CD8-positive, alpha-beta memory T cell (primary cell): ENCODE measurements at regions not wholly inside any gene's neighbourhood (a gene's known extent, or its start where the extent isn't known, plus 50 kb on each side); places are given as distances from the start of the nearest gene placed in this dataset.
A peak's percentile ranks its signal among the peaks of the same experiment; 100 is the strongest.

Experiments
- CTCF ChIA-PET: fragments of 350-600 bp; sonication (Branson Sonifier 250); formaldehyde crosslinking; loops from one replicate; lab custom pipeline; 2021; ENCODE audit warnings: antibody characterized with exemption; lab: Charles Lee
- POLR2A ChIA-PET: fragments of 350-600 bp; sonication (Branson Sonifier 250); formaldehyde crosslinking; loops from one replicate; lab custom pipeline; 2021; ENCODE audit warnings: antibody characterized with exemption; lab: Charles Lee
- DNase-seq, 5 donors: peaks; one replicate each; pipeline versions ENCODE4 v3.0.0 to v3.0.0-alpha.2; 2020 to 2022; ENCODE audit warnings: mixed read lengths in 1 of 5
- H3K27ac ChIP-seq: one replicate; pipeline ENCODE4 v1.7.0; 2013; ENCODE audit warnings: low read depth, mild to moderate bottlenecking, low read length, moderate library complexity
- H3K27me3 ChIP-seq: 2 replicates; pipeline ENCODE4 v1.7.0; 2013; ENCODE audit warnings: low read length, mild to moderate bottlenecking; ENCODE audit not compliant: insufficient read depth, poor library complexity, severe bottlenecking
- H3K36me3 ChIP-seq: 2 replicates; pipeline ENCODE4 v1.7.0; 2013; ENCODE audit warnings: mild to moderate bottlenecking, low read length, moderate library complexity; ENCODE audit not compliant: insufficient read depth
- H3K4me1 ChIP-seq: 2 replicates; pipeline ENCODE4 v1.7.0; 2013; ENCODE audit warnings: mild to moderate bottlenecking, low read length, moderate library complexity; ENCODE audit not compliant: insufficient read depth
- H3K4me3 ChIP-seq: 2 replicates; pipeline ENCODE4 v1.7.0; 2013; ENCODE audit warnings: mild to moderate bottlenecking, low read length
- H3K9me3 ChIP-seq: 2 replicates; pipeline ENCODE4 v1.7.0; 2013; ENCODE audit warnings: mild to moderate bottlenecking, low read length
- H3K27ac Mint-ChIP-seq, 8 donors: one replicate each; pipeline ENCODE4 v1.8.0; 2020 to 2021; ENCODE audit warnings: mixed read lengths in 8 of 8, mild to moderate bottlenecking in 6 of 8, inconsistent platforms in 3 of 8, moderate library complexity in 3 of 8
- H3K27me3 Mint-ChIP-seq, 2 donors: one replicate each; pipeline ENCODE4 v1.8.0; 2020 to 2021; ENCODE audit warnings: mixed read lengths in 2 of 2, mild to moderate bottlenecking in 1 of 2, moderate library complexity in 1 of 2
- H3K36me3 Mint-ChIP-seq, 3 donors: one replicate each; pipeline ENCODE4 v1.8.0; 2020 to 2021; ENCODE audit warnings: mixed read lengths in 3 of 3, inconsistent platforms in 1 of 3, mild to moderate bottlenecking in 1 of 3
- H3K4me1 Mint-ChIP-seq, 3 donors: one replicate each; pipeline ENCODE4 v1.8.0; 2020 to 2021; ENCODE audit warnings: mixed read lengths in 3 of 3, inconsistent platforms in 1 of 3, mild to moderate bottlenecking in 1 of 3
- H3K4me3 Mint-ChIP-seq, 7 donors: one replicate each; pipeline ENCODE4 v1.8.0; 2020 to 2021; ENCODE audit warnings: mixed read lengths in 7 of 7, mild to moderate bottlenecking in 6 of 7, moderate library complexity in 4 of 7, inconsistent platforms in 2 of 7
- H3K9me3 Mint-ChIP-seq, 5 donors: one replicate each; pipeline ENCODE4 v1.8.0; 2020 to 2022; ENCODE audit warnings: mixed read lengths in 5 of 5, mild to moderate bottlenecking in 3 of 5, moderate library complexity in 2 of 5, inconsistent platforms in 1 of 5

- ChIA-PET CTCF (no interaction called here), POLR2A (no interaction called here)
- H3K27me3 Mint-ChIP-seq: peaks cover 15 to 17% of the 10 kb centered on the region in 2 donors
- no peaks in the 10 kb centered on the region for H3K9me3 Mint-ChIP-seq
- H3K27ac ChIP-seq: no peak overlapping the region
- H3K4me1 Mint-ChIP-seq: no peaks in the 10 kb centered on the region
- no peaks in the 10 kb centered on the region for H3K27me3 ChIP-seq
- no peak overlapping the region for H3K4me3 ChIP-seq
- DNase-seq: no peak
- H3K36me3 ChIP-seq: no peaks in the 10 kb centered on the region
- no peaks in the 10 kb centered on the region for H3K9me3 ChIP-seq
- H3K27ac Mint-ChIP-seq: peak overlapping the region in 1 of 8 donors; percentile 46
- no peaks in the 10 kb centered on the region for H3K4me1 ChIP-seq
- H3K4me3 Mint-ChIP-seq: no peak overlapping the region
- no peaks in the 10 kb centered on the region for H3K36me3 Mint-ChIP-seq
Measured at GRCh38 chr4:41852229-41852628, 83.0 kb upstream of the TMEM33 start.

- Mint-ChIP-seq H3K36me3 (no peaks in the 10 kb centered on the region), H3K27ac (no peak overlapping the region), H3K4me3 (no peak overlapping the region), H3K4me1 (no peaks in the 10 kb centered on the region), H3K27me3 (peaks cover 9 to 11% of the 10 kb centered on the region in 2 donors), H3K9me3 (no peaks in the 10 kb centered on the region)
- DNase-seq: no peak
- CTCF ChIA-PET: no interaction called here
- H3K4me3 ChIP-seq: no peak overlapping the region
- no peak overlapping the region for H3K27ac ChIP-seq
- no peaks in the 10 kb centered on the region for H3K9me3 ChIP-seq
- no peaks in the 10 kb centered on the region for H3K36me3 ChIP-seq
- no peaks in the 10 kb centered on the region for H3K27me3 ChIP-seq
- H3K4me1 ChIP-seq: no peaks in the 10 kb centered on the region
- POLR2A ChIA-PET: no interaction called here
Measured at GRCh38 chr4:41851621-41852020, 83.6 kb upstream of the TMEM33 start.

- POLR2A ChIA-PET: no interaction called here
Measured at GRCh38 chr4:41844327-41844726, 90.9 kb upstream of the TMEM33 start.

GRCh38 chr4:41839916-41840854, 91.7 kb upstream of the PHOX2B start:
- no peaks in the 10 kb centered on the region for H3K36me3 Mint-ChIP-seq
- POLR2A ChIA-PET: no interaction called here
- Histone ChIP-seq H3K9me3 (no peaks in the 10 kb centered on the region), H3K27me3 (no peaks in the 10 kb centered on the region), H3K27ac (no peak overlapping the region), H3K4me1 (no peaks in the 10 kb centered on the region), H3K36me3 (no peaks in the 10 kb centered on the region), H3K4me3 (no peak overlapping the region)
- no peak overlapping the region for H3K4me3 Mint-ChIP-seq
- H3K27ac Mint-ChIP-seq: no peak overlapping the region
- peaks cover 0 to 4% (median 0%) of the 10 kb centered on the region in 3 donors for H3K4me1 Mint-ChIP-seq
- CTCF ChIA-PET: no interaction called here
- H3K9me3 Mint-ChIP-seq: peaks cover 0 to 1% (median 0%) of the 10 kb centered on the region in 5 donors
- no peak for DNase-seq
- peaks cover 7 to 8% of the 10 kb centered on the region in 2 donors for H3K27me3 Mint-ChIP-seq

More at GRCh38 chr4:41844327-41844726, 90.9 kb upstream of the TMEM33 start:
- H3K4me1 ChIP-seq: no peaks in the 10 kb centered on the region
- CTCF ChIA-PET: no interaction called here
- H3K27me3 Mint-ChIP-seq: peaks cover 2 to 8% of the 10 kb centered on the region in 2 donors
- H3K4me1 Mint-ChIP-seq: peaks cover 0 to 4% (median 0%) of the 10 kb centered on the region in 3 donors
- no peak overlapping the region for H3K27ac Mint-ChIP-seq
- no peaks in the 10 kb centered on the region for H3K36me3 ChIP-seq
- H3K4me3 Mint-ChIP-seq: no peak overlapping the region
- no peaks in the 10 kb centered on the region for H3K27me3 ChIP-seq
- H3K36me3 Mint-ChIP-seq: no peaks in the 10 kb centered on the region
- no peaks in the 10 kb centered on the region for H3K9me3 ChIP-seq
- no peak for DNase-seq
- peaks cover 0 to 1% (median 0%) of the 10 kb centered on the region in 5 donors for H3K9me3 Mint-ChIP-seq
- no peak overlapping the region for H3K4me3 ChIP-seq
- no peak overlapping the region for H3K27ac ChIP-seq

GRCh38 chr4:41838590-41838989, 90.1 kb upstream of the PHOX2B start:
- Histone ChIP-seq H3K4me3 (no peak overlapping the region), H3K27me3 (no peaks in the 10 kb centered on the region), H3K36me3 (no peaks in the 10 kb centered on the region), H3K4me1 (no peaks in the 10 kb centered on the region), H3K27ac (no peak overlapping the region), H3K9me3 (no peaks in the 10 kb centered on the region)
- H3K27me3 Mint-ChIP-seq: peaks cover 4 to 11% of the 10 kb centered on the region in 2 donors
- no peak for DNase-seq
- peaks cover 0 to 4% (median 0%) of the 10 kb centered on the region in 3 donors for H3K4me1 Mint-ChIP-seq
- CTCF ChIA-PET: no interaction called here
- H3K9me3 Mint-ChIP-seq: peaks cover 0 to 2% (median 0%) of the 10 kb centered on the region in 5 donors
- H3K4me3 Mint-ChIP-seq: no peak overlapping the region
- POLR2A ChIA-PET: no interaction called here
- H3K27ac Mint-ChIP-seq: no peak overlapping the region
- no peaks in the 10 kb centered on the region for H3K36me3 Mint-ChIP-seq

- H3K27me3 Mint-ChIP-seq: peaks cover 12 to 17% of the 10 kb centered on the region in 2 donors
- no peak overlapping the region for H3K4me3 Mint-ChIP-seq
- Histone ChIP-seq H3K36me3 (no peaks in the 10 kb centered on the region), H3K27ac (no peak overlapping the region), H3K27me3 (no peaks in the 10 kb centered on the region), H3K4me1 (no peaks in the 10 kb centered on the region), H3K4me3 (no peak overlapping the region), H3K9me3 (no peaks in the 10 kb centered on the region)
- peaks cover 0 to 4% (median 0%) of the 10 kb centered on the region in 3 donors for H3K4me1 Mint-ChIP-seq
- no peak for DNase-seq
- no peak overlapping the region for H3K27ac Mint-ChIP-seq
- ChIA-PET POLR2A (no interaction called here), CTCF (no interaction called here)
- H3K36me3 Mint-ChIP-seq: no peaks in the 10 kb centered on the region
- peaks cover 0 to 2% (median 0%) of the 10 kb centered on the region in 5 donors for H3K9me3 Mint-ChIP-seq
Measured at GRCh38 chr4:41835321-41835995, 86.9 kb upstream of the PHOX2B start.

GRCh38 chr4:41832961-41833360, 84.4 kb upstream of the PHOX2B start:
- no peak overlapping the region for H3K4me3 ChIP-seq
- ChIA-PET POLR2A (no interaction called here), CTCF (no interaction called here)
- peaks cover 8 to 19% of the 10 kb centered on the region in 2 donors for H3K27me3 Mint-ChIP-seq
- H3K4me1 Mint-ChIP-seq: no peaks in the 10 kb centered on the region
- H3K27ac ChIP-seq: no peak overlapping the region
- H3K27ac Mint-ChIP-seq: no peak overlapping the region
- H3K36me3 ChIP-seq: no peaks in the 10 kb centered on the region
- no peaks in the 10 kb centered on the region for H3K36me3 Mint-ChIP-seq
- no peaks in the 10 kb centered on the region for H3K27me3 ChIP-seq
- H3K4me1 ChIP-seq: no peaks in the 10 kb centered on the region
- H3K9me3 ChIP-seq: no peaks in the 10 kb centered on the region
- DNase-seq: no peak
- H3K4me3 Mint-ChIP-seq: no peak overlapping the region
- H3K9me3 Mint-ChIP-seq: peaks cover 0 to 2% (median 0%) of the 10 kb centered on the region in 5 donors

- H3K36me3 Mint-ChIP-seq: no peaks in the 10 kb centered on the region
- CTCF ChIA-PET: no interaction called here
Measured at GRCh38 chr4:41822325-41822724, 73.8 kb upstream of the PHOX2B start.

More at GRCh38 chr4:41822325-41822724, 73.8 kb upstream of the PHOX2B start:
- Histone ChIP-seq H3K4me1 (no peaks in the 10 kb centered on the region), H3K4me3 (no peak overlapping the region), H3K9me3 (no peaks in the 10 kb centered on the region), H3K36me3 (no peaks in the 10 kb centered on the region), H3K27ac (no peak overlapping the region), H3K27me3 (no peaks in the 10 kb centered on the region)
- H3K4me1 Mint-ChIP-seq: no peaks in the 10 kb centered on the region
- peaks cover 3 to 17% of the 10 kb centered on the region in 2 donors for H3K27me3 Mint-ChIP-seq
- H3K9me3 Mint-ChIP-seq: peaks cover 0 to 4% (median 0%) of the 10 kb centered on the region in 5 donors
- H3K27ac Mint-ChIP-seq: peak overlapping the region in 1 of 8 donors; percentile 13
- no peak overlapping the region for H3K4me3 Mint-ChIP-seq
- POLR2A ChIA-PET: no interaction called here
- no peak for DNase-seq
